HepG2 (cell line): ENCODE measurements at regions not wholly inside any gene's neighbourhood (a gene's known extent, or its start where the extent isn't known, plus 50 kb on each side); places are given as distances from the start of the nearest gene placed in this dataset.

ENCODE experiments used
- ATAC-seq: fragments of 200-7000 bp; cut with Tn5 transposase; 3 replicates; pipeline ENCODE4 v1.9.1; 2020; ENCODE audit warnings: mild to moderate bottlenecking, moderate library complexity
- BruUV-seq: library from RNA; stranded (reverse); fragments of 400-500 nt; replicated peaks from 2 replicates; lab custom pipeline; 2021; lab: Mats Ljungman, UMichigan
- CTCF ChIA-PET: fragments of 300-600 bp; formaldehyde crosslinking; extraction: SDS; loops from one replicate; lab custom pipeline; 2021; ENCODE audit warnings: low total read pairs, inconsistent platforms, low intra/inter-chr PET ratio; lab: Yijun Ruan, JAX
- POLR2A ChIA-PET: fragments of 350-600 bp; sonication (Branson Sonifier 250); formaldehyde crosslinking; loops from one replicate; lab custom pipeline; 2020; ENCODE audit warnings: antibody characterized with exemption, inconsistent platforms; lab: Yijun Ruan, JAX
- DNase-seq: peaks from one replicate; pipeline ENCODE4 v3.0.0-alpha.2; 2015; ENCODE audit warnings: low spot score
- FAIRE-seq: peaks from 3 replicates; lab custom pipeline; 2011; peaks lifted over from hg19 to GRCh38; lab: Jason Lieb, UNC
- H2AFZ ChIP-seq: one replicate; pipeline ENCODE4 v1.6.1; 2011; ENCODE audit warnings: low read length, inconsistent platforms
- H3K27ac ChIP-seq: fragments of 300-600 bp; 3 replicates; pipeline ENCODE4 v1.8.0; 2011; ENCODE audit warnings: mixed run types, mild to moderate bottlenecking, mixed read lengths, low read length, inconsistent platforms; ENCODE audit not compliant: insufficient read depth; ENCODE audit errors: extremely low read length
- H3K27me3 ChIP-seq, 2 experiments: fragments of 200-600 bp in 1 of 2; 2 replicates in 1 of 2; 3 replicates in 1 of 2; pipeline versions ENCODE4 v1.6.0 to v1.8.0; 2011; ENCODE audit warnings: low read length in 2 of 2, mild to moderate bottlenecking in 2 of 2, moderate library complexity in 2 of 2, inconsistent platforms in 1 of 2; ENCODE audit not compliant: insufficient read depth in 2 of 2, control insufficient read depth in 1 of 2
- H3K36me3 ChIP-seq, 2 experiments: fragments of 200-600 bp in 1 of 2; replicated peaks in 1 of 2; 2 replicates in 1 of 2; 3 replicates in 1 of 2; pipeline versions ENCODE4 v1.5.1 to v1.8.0; 2011; ENCODE audit warnings: low read length in 2 of 2, inconsistent platforms in 1 of 2; ENCODE audit not compliant: insufficient read depth in 2 of 2, control insufficient read depth in 1 of 2
- H3K4me1 ChIP-seq: 2 replicates; pipeline ENCODE4 v1.5.1; 2012; ENCODE audit warnings: low read length, inconsistent platforms; ENCODE audit not compliant: insufficient read depth
- H3K4me2 ChIP-seq: 2 replicates; pipeline ENCODE4 v1.6.0; 2011; ENCODE audit warnings: low read depth, low read length, inconsistent platforms
- H3K4me3 ChIP-seq, 3 experiments: fragments of 200-600 bp in 1 of 3; sonication (generic), shearing (Covaris generic) in 1 of 3; replicated peaks in 1 of 3; 2 replicates each; pipeline ENCODE4 v1.5.1; 2011 to 2016; ENCODE audit warnings: low read length in 3 of 3, inconsistent platforms in 2 of 3, low read depth in 2 of 3, mild to moderate bottlenecking in 2 of 3, control low read depth in 1 of 3, mixed read lengths in 1 of 3; ENCODE audit not compliant: insufficient read depth in 1 of 3
- H3K79me2 ChIP-seq: one replicate; pipeline ENCODE4 v1.6.1; 2011; ENCODE audit warnings: low read length, inconsistent platforms; ENCODE audit not compliant: insufficient read depth
- H3K9ac ChIP-seq: 2 replicates; pipeline ENCODE4 v1.6.0; 2011; ENCODE audit warnings: mild to moderate bottlenecking, low read depth, low read length, inconsistent platforms; ENCODE audit not compliant: insufficient read depth
- H3K9me3 ChIP-seq: 2 replicates; pipeline ENCODE4 v1.5.1; 2012; ENCODE audit warnings: mild to moderate bottlenecking, low read length
- H4K20me1 ChIP-seq: 2 replicates; pipeline ENCODE4 v1.6.0; 2011; ENCODE audit warnings: inconsistent platforms, mild to moderate bottlenecking, low read length, moderate library complexity; ENCODE audit not compliant: insufficient read depth
- HHEX ChIP-seq: IDR thresholded peaks from 2 replicates; pipeline ENCODE4 v1.6.1; 2016; ENCODE audit warnings: control low read depth
- MAFF ChIP-seq: IDR thresholded peaks from 2 replicates; pipeline ENCODE4 v1.6.1; 2011; ENCODE audit warnings: low read depth, low read length, improper control_type of control experiment
- PLSCR1 ChIP-seq: sonication (generic); formaldehyde crosslinking; IDR thresholded peaks from 2 replicates; pipeline ENCODE4 v1.5.0; 2020; ENCODE audit warnings: missing genetic modification reagents, mild to moderate bottlenecking, borderline replicate concordance
- TFDP2 ChIP-seq: sonication (generic); formaldehyde crosslinking; IDR thresholded peaks from 2 replicates; pipeline ENCODE4 v1.4.0; 2020; ENCODE audit warnings: missing genetic modification reagents
- TFE3 ChIP-seq: IDR thresholded peaks from 2 replicates; pipeline ENCODE4 v1.6.1; 2016
- ZBTB38 ChIP-seq: sonication (generic); formaldehyde crosslinking; IDR thresholded peaks from 2 replicates; pipeline ENCODE4 v1.5.1; 2020; ENCODE audit warnings: mild to moderate bottlenecking, missing genetic modification reagents
- ZC3H4 ChIP-seq: sonication (generic); formaldehyde crosslinking; IDR thresholded peaks from 2 replicates; pipeline ENCODE4 v1.4.0; 2020; ENCODE audit warnings: missing genetic modification reagents, borderline replicate concordance
- ZNF121 ChIP-seq: sonication (generic); formaldehyde crosslinking; IDR thresholded peaks from 2 replicates; pipeline ENCODE4 v1.5.0; 2020; ENCODE audit warnings: mild to moderate bottlenecking, missing genetic modification reagents
- ZNF382 ChIP-seq: sonication (generic); formaldehyde crosslinking; IDR thresholded peaks from 2 replicates; pipeline ENCODE4 v1.5.0; 2020; ENCODE audit warnings: missing genetic modification reagents, mild to moderate bottlenecking, borderline replicate concordance
- ZSCAN20 ChIP-seq: sonication (generic); formaldehyde crosslinking; IDR thresholded peaks from 2 replicates; pipeline ENCODE4 v1.4.0; 2020; ENCODE audit warnings: missing genetic modification reagents, mild to moderate bottlenecking, borderline replicate concordance
- WGBS: methylation state at CpG from one replicate; pipeline ENCODE4 v1.1.6; 2017; ENCODE audit warnings: low lambda C conversion rate; 5-methylcytosine and 5-hydroxymethylcytosine counted together
- in situ Hi-C: cut with HindIII; loops from 2 replicates; pipeline ENCODE4 v1.10.0; 2017; ENCODE audit warnings: low pct_unique_long_range_greater_than_20kb; ENCODE audit not compliant: extremely low pct_ligation_motif_present
- intact Hi-C: fragments of 100-400 bp; cut with micrococcal nuclease; formaldehyde crosslinking; loops from one replicate; pipeline ENCODE4 v1.10.0; 2022; ENCODE audit not compliant: unreplicated experiment

GRCh38 chr2:166765141-166765540 is 123.1 kb upstream of the XIRP2 start:
- in situ Hi-C loops (no loop called here), intact Hi-C loops (no loop called here)
- no peak overlapping the region for H3K27ac ChIP-seq
- ATAC-seq = peak; percentile 38; the same call in 2 of the 3 replicates
- POLR2A ChIA-PET = no interaction called here
- 0% methylated on average over 1 of the region's 1 CpG for WGBS
- CTCF ChIA-PET = no interaction called here
- H4K20me1 ChIP-seq = no peaks in the 10 kb centered on the region
- DNase-seq = no peak
- no peak overlapping the region for H2AFZ ChIP-seq
- no peak overlapping the region for H3K4me2 ChIP-seq
- no peak for TF ChIP-seq TFDP2 (CRISPR knock-in tag)
- TF ChIP-seq ZSCAN20 (CRISPR knock-in tag) = no peak
- no peak for TF ChIP-seq ZC3H4 (CRISPR knock-in tag)
- H3K9me3 ChIP-seq = no peaks in the 10 kb centered on the region
- H3K36me3 ChIP-seq = no peaks in the 10 kb centered on the region
- H3K79me2 ChIP-seq = no peaks in the 10 kb centered on the region
- no peak overlapping the region for H3K9ac ChIP-seq
- no peaks in the 10 kb centered on the region for H3K4me1 ChIP-seq
- BruUV-seq = no TSS peak
- H3K27me3 ChIP-seq = no peaks in the 10 kb centered on the region
- no peak overlapping the region for H3K4me3 ChIP-seq
- FAIRE-seq = no peak

GRCh38 chr2:166764702-166765101 is 123.6 kb upstream of the XIRP2 start:
- ATAC-seq (peak; percentile 31; the same call in 2 of the 3 replicates), FAIRE-seq (no peak), DNase-seq (no peak)
- intact Hi-C loops = no loop called here
- H3K9ac ChIP-seq = no peak overlapping the region
- no peaks in the 10 kb centered on the region for H3K4me1 ChIP-seq
- BruUV-seq = no TSS peak
- no peak overlapping the region for H3K4me3 ChIP-seq
- no peaks in the 10 kb centered on the region for H3K36me3 ChIP-seq
- ChIA-PET CTCF (no interaction called here), POLR2A (no interaction called here)
- H3K9me3 ChIP-seq = no peaks in the 10 kb centered on the region
- H3K27ac ChIP-seq = no peak overlapping the region
- H3K27me3 ChIP-seq = no peaks in the 10 kb centered on the region
- no peak overlapping the region for H2AFZ ChIP-seq
- no peak overlapping the region for H3K4me2 ChIP-seq
- H4K20me1 ChIP-seq = no peaks in the 10 kb centered on the region
- no peaks in the 10 kb centered on the region for H3K79me2 ChIP-seq
- TF ChIP-seq PLSCR1 (CRISPR knock-in tag) (no peak), TFE3 (no peak), ZNF121 (CRISPR knock-in tag) (peak; percentile 44; the same call in 1 of the 2 replicates), ZNF382 (no peak), MAFF (no peak), HHEX (CRISPR knock-in tag) (no peak), ZBTB38 (CRISPR knock-in tag) (no peak)
- in situ Hi-C loops = no loop called here
